ENCODE measurements at regions not wholly inside any gene's neighbourhood (a gene's known extent, or its start where the extent isn't known, plus 50 kb on each side); places are given as distances from the start of the nearest gene placed in this dataset.

DNA sequence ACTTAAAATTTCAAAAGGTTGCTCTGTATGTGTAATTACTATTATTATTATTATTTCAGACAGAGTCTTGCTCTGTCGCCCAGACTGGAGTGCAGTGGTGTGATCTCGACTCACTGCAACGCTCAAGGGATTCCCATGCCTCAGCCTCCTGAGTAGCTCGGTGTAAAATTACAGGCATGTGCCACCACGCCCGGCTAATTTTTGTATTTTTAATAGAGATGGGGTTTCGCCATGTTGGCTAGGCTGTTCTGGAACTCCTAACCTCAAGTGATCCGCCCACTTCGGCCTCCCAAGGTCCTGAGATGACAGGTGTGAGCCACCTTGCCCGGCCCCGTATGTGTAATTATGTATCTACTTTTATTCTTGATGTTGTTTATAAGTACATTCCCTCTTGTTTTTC lies 65.3 kb upstream of the ZNF217 start:
- Histone ChIP-seq H3K9me3 (ENCODE audit: control insufficient read depth in 2 of 3, insufficient read depth in 1 of 3, low read length in 3 of 3) (no peaks in the 10 kb centered on the region), H3K4me1 (ENCODE audit: control insufficient read depth in 2 of 3, insufficient read depth in 2 of 3, low read depth in 1 of 3, low read length in 3 of 3) (peaks cover 0 to 5% (median 2%) of the 10 kb centered on the region in 3 donors), H3K36me3 (ENCODE audit: control insufficient read depth in 2 of 3, insufficient read depth in 3 of 3, low read length in 3 of 3) (no peaks in the 10 kb centered on the region), H3K9ac (ENCODE audit: low read length in 3 of 3) (no peak overlapping the region), H3K27ac (ENCODE audit: low read depth in 2 of 2, low read length in 2 of 2) (no peak overlapping the region), H3K4me3 (ENCODE audit: low read length in 3 of 3) (no peak overlapping the region), H3K27me3 (ENCODE audit: control insufficient read depth, insufficient read depth, low read length) (no peaks in the 10 kb centered on the region)
- FAIRE-seq (no peak), DNase-seq (peak in 2 of 5 donors; percentile 31 to 50)
- TF ChIP-seq, protein P1, sequence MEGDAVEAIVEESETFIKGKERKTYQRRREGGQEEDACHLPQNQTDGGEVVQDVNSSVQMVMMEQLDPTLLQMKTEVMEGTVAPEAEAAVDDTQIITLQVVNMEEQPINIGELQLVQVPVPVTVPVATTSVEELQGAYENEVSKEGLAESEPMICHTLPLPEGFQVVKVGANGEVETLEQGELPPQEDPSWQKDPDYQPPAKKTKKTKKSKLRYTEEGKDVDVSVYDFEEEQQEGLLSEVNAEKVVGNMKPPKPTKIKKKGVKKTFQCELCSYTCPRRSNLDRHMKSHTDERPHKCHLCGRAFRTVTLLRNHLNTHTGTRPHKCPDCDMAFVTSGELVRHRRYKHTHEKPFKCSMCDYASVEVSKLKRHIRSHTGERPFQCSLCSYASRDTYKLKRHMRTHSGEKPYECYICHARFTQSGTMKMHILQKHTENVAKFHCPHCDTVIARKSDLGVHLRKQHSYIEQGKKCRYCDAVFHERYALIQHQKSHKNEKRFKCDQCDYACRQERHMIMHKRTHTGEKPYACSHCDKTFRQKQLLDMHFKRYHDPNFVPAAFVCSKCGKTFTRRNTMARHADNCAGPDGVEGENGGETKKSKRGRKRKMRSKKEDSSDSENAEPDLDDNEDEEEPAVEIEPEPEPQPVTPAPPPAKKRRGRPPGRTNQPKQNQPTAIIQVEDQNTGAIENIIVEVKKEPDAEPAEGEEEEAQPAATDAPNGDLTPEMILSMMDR (IDR thresholded peaks at IDR 0.05; ENCODE audit: borderline replicate concordance, extremely low read depth, insufficient read depth), result no peak
- intact Hi-C loops (cut with DNase I), result no loop called here

DNA sequence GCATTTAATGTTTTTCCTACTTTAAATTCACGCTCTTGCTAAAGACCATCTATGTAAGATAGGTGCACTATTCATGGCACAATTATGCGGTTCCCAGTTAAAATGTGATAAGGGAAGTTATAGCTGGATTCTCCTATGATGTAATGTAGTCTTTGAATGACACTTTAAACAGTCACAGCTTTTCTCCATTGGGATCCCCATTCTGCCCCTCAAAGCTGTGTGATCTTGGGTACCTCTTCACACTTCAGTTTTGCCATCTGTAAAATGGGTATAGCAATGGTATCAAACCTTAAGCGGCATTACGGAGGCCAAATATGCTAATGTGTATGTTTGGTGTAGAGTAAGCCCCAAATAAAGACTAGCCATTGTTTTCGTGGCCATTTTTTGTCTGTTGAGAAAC lies 64.7 kb upstream of the ZNF217 start:
- no peak overlapping the region for H3K4me3 ChIP-seq (ENCODE audit: low read length in 3 of 3)
- no peak for DNase-seq
- H3K9me3 ChIP-seq (ENCODE audit: control insufficient read depth in 2 of 3, insufficient read depth in 1 of 3, low read length in 3 of 3), result no peaks in the 10 kb centered on the region
- H3K9ac ChIP-seq (ENCODE audit: low read length in 3 of 3), result no peak overlapping the region
- intact Hi-C loops (cut with DNase I), result no loop called here
- H3K27me3 ChIP-seq (ENCODE audit: control insufficient read depth, insufficient read depth, low read length), result no peaks in the 10 kb centered on the region
- H3K36me3 ChIP-seq (ENCODE audit: control insufficient read depth in 2 of 3, insufficient read depth in 3 of 3, low read length in 3 of 3), result no peaks in the 10 kb centered on the region
- H3K27ac ChIP-seq (ENCODE audit: low read depth in 2 of 2, low read length in 2 of 2), result no peak overlapping the region
- peaks cover 2 to 5% (median 3%) of the 10 kb centered on the region in 3 donors for H3K4me1 ChIP-seq (ENCODE audit: control insufficient read depth in 2 of 3, insufficient read depth in 2 of 3, low read depth in 1 of 3, low read length in 3 of 3)
- TF ChIP-seq, protein P1 (IDR thresholded peaks at IDR 0.05; ENCODE audit: borderline replicate concordance, extremely low read depth, insufficient read depth), result no peak
- FAIRE-seq, result no peak

DNA sequence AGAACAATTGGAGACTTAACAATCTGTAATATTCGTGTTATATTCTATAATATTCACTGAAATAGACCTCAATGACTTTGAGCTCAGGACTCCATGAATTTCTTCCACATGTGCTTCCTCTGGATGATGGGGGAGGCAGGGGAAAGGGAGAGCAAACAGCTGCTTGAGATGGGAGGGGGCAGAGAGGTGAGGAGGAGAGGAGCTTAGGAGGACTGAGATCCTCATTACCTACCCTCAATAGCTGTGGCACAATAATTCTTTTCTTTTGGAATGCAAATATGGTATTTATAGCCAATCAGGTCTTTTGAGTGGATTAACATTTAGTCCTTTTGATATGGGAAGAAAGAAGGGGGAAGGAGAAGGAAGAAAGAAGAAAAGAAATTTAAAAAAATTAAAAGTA lies 64.1 kb upstream of the ZNF217 start:
- H3K4me1 ChIP-seq (ENCODE audit: control insufficient read depth in 2 of 3, insufficient read depth in 2 of 3, low read depth in 1 of 3, low read length in 3 of 3), result peaks cover 5 to 8% (median 7%) of the 10 kb centered on the region in 3 donors
- TF ChIP-seq, protein P1 (IDR thresholded peaks at IDR 0.05; ENCODE audit: borderline replicate concordance, extremely low read depth, insufficient read depth), result no peak
- H3K27ac ChIP-seq (ENCODE audit: low read depth in 2 of 2, low read length in 2 of 2), result no peak overlapping the region
- no peak overlapping the region for H3K4me3 ChIP-seq (ENCODE audit: low read length in 3 of 3)
- intact Hi-C loops (cut with DNase I), result no loop called here
- no peak for FAIRE-seq
- H3K36me3 ChIP-seq (ENCODE audit: control insufficient read depth in 2 of 3, insufficient read depth in 3 of 3, low read length in 3 of 3), result no peaks in the 10 kb centered on the region
- peak in 1 of 5 donors; percentile 62 for DNase-seq
- H3K9me3 ChIP-seq (ENCODE audit: control insufficient read depth in 2 of 3, insufficient read depth in 1 of 3, low read length in 3 of 3), result no peaks in the 10 kb centered on the region
- H3K27me3 ChIP-seq (ENCODE audit: control insufficient read depth, insufficient read depth, low read length), result no peaks in the 10 kb centered on the region
- H3K9ac ChIP-seq (ENCODE audit: low read length in 3 of 3), result no peak overlapping the region

DNA sequence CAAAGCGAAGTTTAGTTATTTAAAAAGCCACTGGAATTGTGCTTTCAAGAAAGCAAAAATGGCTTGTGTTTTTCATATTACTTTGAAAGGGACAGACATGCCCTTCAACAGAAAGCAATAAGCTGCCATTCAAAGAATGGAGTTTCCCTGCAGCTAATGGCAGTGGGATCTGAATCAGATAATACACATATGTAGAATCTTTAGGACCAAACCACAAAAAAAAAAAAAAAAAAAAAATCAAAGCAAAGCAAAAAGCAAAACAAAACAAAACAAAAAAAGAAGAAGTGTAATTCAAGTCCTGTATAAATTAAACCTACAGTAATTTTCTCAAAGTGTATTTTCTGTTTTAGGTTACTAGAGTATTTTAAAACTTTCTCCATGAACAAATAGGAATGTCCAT lies 63.6 kb upstream of the ZNF217 start:
- Histone ChIP-seq H3K4me1 (ENCODE audit: control insufficient read depth in 2 of 3, insufficient read depth in 2 of 3, low read depth in 1 of 3, low read length in 3 of 3) (peaks cover 5 to 9% (median 8%) of the 10 kb centered on the region in 3 donors), H3K4me3 (ENCODE audit: low read length in 3 of 3) (no peak overlapping the region), H3K27me3 (ENCODE audit: control insufficient read depth, insufficient read depth, low read length) (no peaks in the 10 kb centered on the region), H3K9ac (ENCODE audit: low read length in 3 of 3) (no peak overlapping the region), H3K27ac (ENCODE audit: low read depth in 2 of 2, low read length in 2 of 2) (peak overlapping the region in 1 of 2 donors; percentile 28), H3K9me3 (ENCODE audit: control insufficient read depth in 2 of 3, insufficient read depth in 1 of 3, low read length in 3 of 3) (no peaks in the 10 kb centered on the region), H3K36me3 (ENCODE audit: control insufficient read depth in 2 of 3, insufficient read depth in 3 of 3, low read length in 3 of 3) (no peaks in the 10 kb centered on the region)
- DNase-seq (peak in 1 of 5 donors; percentile 27), FAIRE-seq (no peak)
- intact Hi-C loops (cut with DNase I), result no loop called here
- TF ChIP-seq, protein P1 (IDR thresholded peaks at IDR 0.05; ENCODE audit: borderline replicate concordance, extremely low read depth, insufficient read depth), result no peak

Measured in kidney (tissue), 13 donors.